ENCODE measurements at regions not wholly inside any gene's neighbourhood (a gene's known extent, or its start where the extent isn't known, plus 50 kb on each side); places are given as distances from the start of the nearest gene placed in this dataset.
A peak's percentile ranks its signal among the peaks of the same experiment; 100 is the strongest.

- Mint-ChIP-seq H3K27ac (no peak overlapping the region), H3K9me3 (peaks cover 9% of the 10 kb centered on the region), H3K36me3 (no peaks in the 10 kb centered on the region), H3K4me1 (ENCODE audit: unreplicated experiment) (peaks cover 22% of the 10 kb centered on the region), H3K4me3 (no peak overlapping the region), H3K27me3 (no peaks in the 10 kb centered on the region)
- no peak for DNase-seq (ENCODE audit: extremely low spot score, unreplicated experiment)
- no peak for TF ChIP-seq CTCF (conservative IDR thresholded peaks at IDR 0.05)
Observed at GRCh38 chr18:8977701-8978100, 124.8 kb upstream of the NDUFV2 start.

- TF ChIP-seq CTCF (conservative IDR thresholded peaks at IDR 0.05): no peak
- Mint-ChIP-seq H3K4me1 (ENCODE audit: unreplicated experiment) (peaks cover 27% of the 10 kb centered on the region), H3K27ac (no peak overlapping the region), H3K36me3 (no peaks in the 10 kb centered on the region), H3K4me3 (no peak overlapping the region), H3K9me3 (peaks cover 4% of the 10 kb centered on the region), H3K27me3 (no peaks in the 10 kb centered on the region)
- DNase-seq (ENCODE audit: extremely low spot score, unreplicated experiment): no peak
Observed at GRCh38 chr18:8978394-8978793, 124.1 kb upstream of the NDUFV2 start.

- Mint-ChIP-seq H3K4me3 (no peak overlapping the region), H3K9me3 (peaks cover under 1% of the 10 kb centered on the region), H3K36me3 (no peaks in the 10 kb centered on the region), H3K27me3 (no peaks in the 10 kb centered on the region), H3K27ac (no peak overlapping the region), H3K4me1 (ENCODE audit: unreplicated experiment) (peaks cover 32% of the 10 kb centered on the region)
- no peak for DNase-seq (ENCODE audit: extremely low spot score, unreplicated experiment)
- no peak for TF ChIP-seq CTCF (conservative IDR thresholded peaks at IDR 0.05)
Observed at GRCh38 chr18:8979258-8979988, 123.1 kb upstream of the NDUFV2 start.

- Mint-ChIP-seq H3K27me3 (no peaks in the 10 kb centered on the region), H3K36me3 (no peaks in the 10 kb centered on the region), H3K27ac (no peak overlapping the region), H3K4me3 (no peak overlapping the region), H3K4me1 (ENCODE audit: unreplicated experiment) (peaks cover 33% of the 10 kb centered on the region), H3K9me3 (no peaks in the 10 kb centered on the region)
- TF ChIP-seq CTCF (conservative IDR thresholded peaks at IDR 0.05): no peak
- DNase-seq (ENCODE audit: extremely low spot score, unreplicated experiment): no peak
Observed at GRCh38 chr18:8980496-8980895, 122.0 kb upstream of the NDUFV2 start.

- DNase-seq (ENCODE audit: extremely low spot score, unreplicated experiment): no peak
- TF ChIP-seq CTCF (conservative IDR thresholded peaks at IDR 0.05): no peak
- Mint-ChIP-seq H3K27ac (peak overlapping the region; percentile 30), H3K4me1 (ENCODE audit: unreplicated experiment) (peaks cover 33% of the 10 kb centered on the region), H3K9me3 (no peaks in the 10 kb centered on the region), H3K27me3 (no peaks in the 10 kb centered on the region), H3K4me3 (no peak overlapping the region), H3K36me3 (no peaks in the 10 kb centered on the region)
Observed at GRCh38 chr18:8980918-8981317, 121.6 kb upstream of the NDUFV2 start.
